NK-92 (cell line): ENCODE measurements at regions not wholly inside any gene's neighbourhood (a gene's known extent, or its start where the extent isn't known, plus 50 kb on each side); places are given as distances from the start of the nearest gene placed in this dataset.

Source experiments
- DNase-seq: peaks from one replicate; lab custom pipeline; 2025; ENCODE audit not compliant: unreplicated experiment; lab: John Stamatoyannopoulos, UW

GRCh38 chr2:16149349-16150243, 209.2 kb downstream of the MYCN start:
- DNase-seq: no peak

GRCh38 chr2:16148632-16149348, 208.4 kb downstream of the MYCN start:
- no peak for DNase-seq

- DNase-seq: no peak
These were observed 202.3 kb downstream of the MYCN start for GRCh38 chr2:16142383-16143361.

GRCh38 chr2:16141641-16141921, 201.2 kb downstream of the MYCN start:
- DNase-seq: no peak

GRCh38 chr2:16140771-16141640, 200.7 kb downstream of the MYCN start:
- DNase-seq: no peak

- no peak for DNase-seq
These were observed 199.6 kb downstream of the MYCN start for GRCh38 chr2:16139663-16140615.

GRCh38 chr2:16138811-16139662, 198.7 kb downstream of the MYCN start:
- no peak for DNase-seq

GRCh38 chr2:16137080-16137755, 196.9 kb downstream of the MYCN start:
- DNase-seq: no peak

GRCh38 chr2:16136461-16137035, 196.2 kb downstream of the MYCN start:
- DNase-seq: no peak

GRCh38 chr2:16135913-16136310, 195.6 kb downstream of the MYCN start:
- no peak for DNase-seq

- no peak for DNase-seq
These were observed 195.0 kb downstream of the MYCN start for GRCh38 chr2:16135196-16135912.

GRCh38 chr2:16134436-16135165, 194.3 kb downstream of the MYCN start:
- DNase-seq: no peak

GRCh38 chr2:16130906-16131400, 190.6 kb downstream of the MYCN start:
- no peak for DNase-seq

GRCh38 chr2:16130541-16130880, 190.2 kb downstream of the MYCN start:
- DNase-seq: no peak

GRCh38 chr2:16129716-16130540, 189.6 kb downstream of the MYCN start:
- no peak for DNase-seq
